ENCODE measurements at regions not wholly inside any gene's neighbourhood (a gene's known extent, or its start where the extent isn't known, plus 50 kb on each side); places are given as distances from the start of the nearest gene placed in this dataset.

GRCh38 chr5:145668714-145669113 lies 166.4 kb downstream of the PRELID2 start:
- Histone ChIP-seq H3K36me3 (ENCODE audit: control insufficient read depth, insufficient read depth, low read length) (no peaks in the 10 kb centered on the region), H3K23ac (ENCODE audit: low read depth, low read length) (no peak overlapping the region), H4K20me1 (ENCODE audit: insufficient read depth, low read length) (no peaks in the 10 kb centered on the region), H3K4me3 (ENCODE audit: insufficient read depth, low read depth, low read length) (no peak overlapping the region), H3K79me1 (ENCODE audit: low read depth in 1 of 2, low read length in 2 of 2) (no peaks in the 10 kb centered on the region), H2AK5ac (ENCODE audit: low read depth, low read length) (no peak overlapping the region), H3K14ac (replicated peaks; ENCODE audit: low read depth, low read length) (no peak overlapping the region), H3K4ac (ENCODE audit: low read depth, low read length) (no peak overlapping the region), H3K27ac (ENCODE audit: insufficient read depth, low read length) (no peak overlapping the region), H3K9me3 (ENCODE audit: control insufficient read depth, insufficient read depth, low read length) (no peaks in the 10 kb centered on the region), H2BK15ac (ENCODE audit: low read depth, low read length) (no peak overlapping the region), H4K5ac (ENCODE audit: low read depth, low read length) (no peak overlapping the region), H2BK20ac (ENCODE audit: low read depth, low read length) (no peak overlapping the region), H3K27me3 (ENCODE audit: control insufficient read depth, insufficient read depth, low read length) (no peaks in the 10 kb centered on the region), H2AK9ac (replicated peaks; ENCODE audit: low read depth, low read length, poor library complexity) (no peak overlapping the region), H2AFZ (replicated peaks; ENCODE audit: low read length, poor library complexity) (no peak overlapping the region), H3K18ac (ENCODE audit: low read depth, low read length) (no peak overlapping the region), H3K9me1 (ENCODE audit: insufficient read depth, low read length) (no peaks in the 10 kb centered on the region), H3K4me1 (ENCODE audit: control insufficient read depth, insufficient read depth, low read length) (no peaks in the 10 kb centered on the region), H3K9ac (ENCODE audit: low read depth, low read length) (no peak overlapping the region), H2BK120ac (ENCODE audit: low read depth, low read length) (no peak overlapping the region), H4K8ac (ENCODE audit: low read depth in 2 of 2, low read length in 2 of 2) (no peak overlapping the region), H3K4me2 (ENCODE audit: low read depth, low read length) (no peak overlapping the region), H3K56ac (ENCODE audit: extremely low read depth, insufficient read depth, low read length) (no peak overlapping the region), H2BK5ac (ENCODE audit: low read depth, low read length, poor library complexity, severe bottlenecking) (no peak overlapping the region), H4K91ac (ENCODE audit: insufficient read depth, low read depth, low read length) (no peak overlapping the region)
- ChIA-PET CTCF (no interaction called here), POLR2A (ENCODE audit: unreplicated experiment) (no interaction called here)
- ATAC-seq (ENCODE audit: low read depth) (no peak), DNase-seq (no peak)
- intact Hi-C loops (cut with micrococcal nuclease) (no loop called here), in situ Hi-C loops (cut with MboI; ENCODE audit: low sequenced_read_pairs) (no loop called here), dilution Hi-C loops (cut with HindIII; ENCODE audit: low sequenced_read_pairs, unreplicated experiment) (no loop called here)
- BruUV-seq (replicated peaks) = no TSS peak
- no CpG with 5 or more reads among the region's 3 CpGs for WGBS, 2 experiments (ENCODE audit: extremely low coverage in 2 of 2, insufficient read length in 1 of 2)
- TF ChIP-seq USF2 (IDR thresholded peaks at IDR 0.05; ENCODE audit: low read depth, low read length) (no peak), CHD1 (IDR thresholded peaks at IDR 0.05; ENCODE audit: low read depth, low read length) (no peak), RCOR1 (IDR thresholded peaks at IDR 0.05; ENCODE audit: insufficient replicate concordance, low read length) (no peak), MAFK (IDR thresholded peaks at IDR 0.05; ENCODE audit: low read depth, low read length) (no peak), RFX5 (IDR thresholded peaks at IDR 0.05; ENCODE audit: low read depth, low read length) (no peak), ELK1 (IDR thresholded peaks at IDR 0.05; ENCODE audit: borderline replicate concordance, low read depth, low read length) (no peak), BHLHE40 (IDR thresholded peaks at IDR 0.05; ENCODE audit: low read depth, low read length) (no peak), POLR2A (IDR thresholded peaks at IDR 0.05; ENCODE audit: low read depth, low read length) (no peak)

All from IMR-90 (cell line).